ENCODE measurements at regions not wholly inside any gene's neighbourhood (a gene's known extent, or its start where the extent isn't known, plus 50 kb on each side); places are given as distances from the start of the nearest gene placed in this dataset.

- no peak for TF ChIP-seq CTCF (IDR thresholded peaks at IDR 0.05)
- TF ChIP-seq POLR2A (IDR thresholded peaks at IDR 0.05) = no peak
- no peak for TF ChIP-seq EP300 (IDR thresholded peaks at IDR 0.05)
- TF ChIP-seq POLR2AphosphoS5 (IDR thresholded peaks at IDR 0.05) = no peak
Observed at GRCh38 chr4:159598602-159599001, 495.7 kb downstream of the RAPGEF2 start.

All from sigmoid colon (tissue), 4 donors.